ENCODE measurements at regions not wholly inside any gene's neighbourhood (a gene's known extent, or its start where the extent isn't known, plus 50 kb on each side); places are given as distances from the start of the nearest gene placed in this dataset.

GRCh38 chr18:72444798-72445155 is 99.4 kb downstream of the CBLN2 start:
- in situ Hi-C loops (cut with MboI; ENCODE audit: low pct_unique_long_range_greater_than_20kb, low sequenced_read_pairs, unreplicated experiment) = no loop called here
- DNase-seq (ENCODE audit: low spot score) = no peak
- TF ChIP-seq CTCF (IDR thresholded peaks at IDR 0.05; ENCODE audit: extremely low read depth, insufficient read depth, missing control alignments) = no peak

- in situ Hi-C loops (cut with MboI; ENCODE audit: low pct_unique_long_range_greater_than_20kb, low sequenced_read_pairs, unreplicated experiment) = no loop called here
- no peak for DNase-seq (ENCODE audit: low spot score)
- TF ChIP-seq CTCF (IDR thresholded peaks at IDR 0.05; ENCODE audit: extremely low read depth, insufficient read depth, missing control alignments) = no peak
Observed at GRCh38 chr18:72444111-72444797, 99.9 kb downstream of the CBLN2 start.

GRCh38 chr18:72436401-72436800 is 107.7 kb downstream of the CBLN2 start:
- no peak for TF ChIP-seq CTCF (IDR thresholded peaks at IDR 0.05; ENCODE audit: extremely low read depth, insufficient read depth, missing control alignments)
- DNase-seq (ENCODE audit: low spot score) = no peak
- in situ Hi-C loops (cut with MboI; ENCODE audit: low pct_unique_long_range_greater_than_20kb, low sequenced_read_pairs, unreplicated experiment) = no loop called here

GRCh38 chr18:72433756-72434155 is 110.4 kb downstream of the CBLN2 start:
- no peak for DNase-seq (ENCODE audit: low spot score)
- in situ Hi-C loops (cut with MboI; ENCODE audit: low pct_unique_long_range_greater_than_20kb, low sequenced_read_pairs, unreplicated experiment) = no loop called here
- TF ChIP-seq CTCF (IDR thresholded peaks at IDR 0.05; ENCODE audit: extremely low read depth, insufficient read depth, missing control alignments) = no peak

GRCh38 chr18:72427721-72428120 is 116.4 kb downstream of the CBLN2 start:
- DNase-seq (ENCODE audit: low spot score) = no peak
- no peak for TF ChIP-seq CTCF (IDR thresholded peaks at IDR 0.05; ENCODE audit: extremely low read depth, insufficient read depth, missing control alignments)
- in situ Hi-C loops (cut with MboI; ENCODE audit: low pct_unique_long_range_greater_than_20kb, low sequenced_read_pairs, unreplicated experiment) = no loop called here

- TF ChIP-seq CTCF (IDR thresholded peaks at IDR 0.05; ENCODE audit: extremely low read depth, insufficient read depth, missing control alignments) = no peak
- in situ Hi-C loops (cut with MboI; ENCODE audit: low pct_unique_long_range_greater_than_20kb, low sequenced_read_pairs, unreplicated experiment) = no loop called here
- DNase-seq (ENCODE audit: low spot score) = no peak
Observed at GRCh38 chr18:72419914-72420313, 124.2 kb downstream of the CBLN2 start.
